ENCODE measurements at regions not wholly inside any gene's neighbourhood (a gene's known extent, or its start where the extent isn't known, plus 50 kb on each side); places are given as distances from the start of the nearest gene placed in this dataset.

- ATAC-seq (no peak), DNase-seq (no peak)
Observed at GRCh38 chr4:111666826-111667360, 478.4 kb upstream of the FAM241A start.

DNA sequence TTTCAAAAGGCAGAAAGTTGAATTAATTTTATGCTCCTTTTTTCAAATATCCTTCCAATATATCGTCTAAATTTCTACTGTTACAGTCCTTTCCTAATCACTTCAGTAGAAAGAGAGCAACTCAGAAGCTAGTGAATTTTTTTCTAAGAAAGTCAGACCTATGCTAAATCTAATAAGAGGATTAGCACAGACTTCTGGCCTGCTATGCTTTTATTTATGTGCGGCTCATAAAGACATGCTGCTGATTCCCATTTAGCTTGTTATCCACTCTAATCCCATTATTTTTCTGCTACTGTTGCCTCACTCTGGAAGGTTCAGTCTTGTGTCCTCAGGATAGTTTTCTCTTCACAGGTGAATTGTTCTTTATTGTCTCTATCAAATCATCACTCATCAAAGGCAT lies 473.5 kb upstream of the FAM241A start:
- ATAC-seq, result no peak

DNA sequence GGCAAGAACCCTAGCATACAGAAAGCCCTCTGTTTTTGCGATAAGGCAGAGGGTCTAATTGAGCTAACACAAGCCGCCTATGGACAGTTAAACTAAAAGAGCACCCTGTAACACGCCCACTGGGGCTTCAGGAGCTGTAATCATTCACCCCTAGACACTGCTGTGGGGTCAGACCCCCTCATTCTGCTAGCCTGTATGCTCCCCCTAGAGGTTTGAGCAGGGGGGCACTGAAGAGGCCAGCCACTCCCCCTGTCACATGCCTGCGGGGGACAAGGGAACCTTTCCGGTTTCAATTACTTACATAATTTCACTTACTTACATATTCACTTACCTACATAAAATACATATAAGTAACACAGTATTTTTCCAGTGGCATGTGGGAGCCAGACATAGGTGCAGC lies 469.5 kb upstream of the FAM241A start:
- DNase-seq, result no peak
- ATAC-seq, result no peak

More for the DNA sequence above, 473.5 kb upstream of the FAM241A start:
- no peak for DNase-seq

- DNase-seq (no peak), ATAC-seq (no peak)
Observed at GRCh38 chr4:111676533-111676932, 468.7 kb upstream of the FAM241A start.

DNA sequence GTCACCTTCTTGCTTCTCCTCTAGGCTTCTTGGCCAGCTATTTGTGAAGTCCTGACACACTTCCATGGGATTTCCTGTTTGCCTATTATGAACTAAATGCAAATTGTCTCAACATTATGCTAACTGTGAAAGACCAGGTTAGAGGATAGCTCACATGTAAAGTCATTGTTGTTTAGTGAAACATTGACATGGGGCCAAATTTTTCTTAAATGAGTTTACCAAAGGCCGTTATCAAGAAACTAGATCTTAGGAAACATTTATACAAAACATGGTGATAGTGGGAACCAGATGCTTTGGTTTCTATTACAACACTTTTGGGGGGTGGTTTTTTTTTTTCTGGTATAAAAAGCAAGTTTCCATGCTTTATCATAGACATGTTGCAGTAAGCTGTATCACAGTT lies 466.8 kb upstream of the FAM241A start:
- no peak for ATAC-seq

DNA sequence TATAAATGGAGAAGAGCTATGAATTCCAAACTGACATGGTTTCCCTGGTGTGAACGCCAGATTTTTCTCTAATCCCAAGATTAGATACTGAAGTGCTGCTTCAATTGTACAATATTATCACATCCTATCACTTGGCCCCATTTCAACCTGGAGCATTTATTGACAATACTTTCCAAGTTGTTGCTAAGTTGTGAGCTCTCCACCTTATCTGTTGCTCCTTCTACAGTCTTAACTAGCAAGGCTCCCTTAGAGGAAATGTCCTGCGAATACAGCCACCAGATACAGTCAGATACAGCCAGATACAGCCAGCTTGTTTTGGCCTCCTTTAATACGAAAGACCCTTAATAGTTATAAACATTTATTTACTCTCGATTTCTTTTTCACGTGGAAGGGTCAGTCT lies 466.3 kb upstream of the FAM241A start:
- DNase-seq (no peak), ATAC-seq (no peak)

More for the DNA sequence above, 466.8 kb upstream of the FAM241A start:
- no peak for DNase-seq

GRCh38 chr4:111681270-111681669 lies 464.0 kb upstream of the FAM241A start:
- ATAC-seq (no peak), DNase-seq (no peak)

GRCh38 chr4:111681751-111682150 lies 463.5 kb upstream of the FAM241A start:
- ATAC-seq (no peak), DNase-seq (no peak)

GRCh38 chr4:111685205-111685604 lies 460.0 kb upstream of the FAM241A start:
- no peak for DNase-seq
- ATAC-seq, result no peak

DNA sequence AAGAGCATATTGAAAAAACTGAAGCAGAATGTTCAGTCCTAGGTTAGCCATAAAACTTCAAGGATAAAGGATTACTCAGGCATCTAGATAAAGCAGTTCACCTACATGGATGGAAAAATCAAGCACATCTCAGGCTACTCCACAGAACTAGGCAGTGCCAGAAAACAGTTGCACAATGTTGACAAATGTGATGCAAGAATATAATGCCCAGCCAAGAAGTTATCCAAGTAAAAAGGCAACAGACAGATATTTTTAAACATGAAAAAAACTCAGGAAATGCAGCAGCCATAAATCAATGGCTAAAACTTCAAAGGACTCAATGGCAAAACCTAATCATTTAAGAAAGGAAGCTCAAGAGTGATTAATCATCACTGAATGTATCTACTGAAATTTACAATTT lies 456.0 kb upstream of the FAM241A start:
- DNase-seq, result no peak
- ATAC-seq, result no peak

DNA sequence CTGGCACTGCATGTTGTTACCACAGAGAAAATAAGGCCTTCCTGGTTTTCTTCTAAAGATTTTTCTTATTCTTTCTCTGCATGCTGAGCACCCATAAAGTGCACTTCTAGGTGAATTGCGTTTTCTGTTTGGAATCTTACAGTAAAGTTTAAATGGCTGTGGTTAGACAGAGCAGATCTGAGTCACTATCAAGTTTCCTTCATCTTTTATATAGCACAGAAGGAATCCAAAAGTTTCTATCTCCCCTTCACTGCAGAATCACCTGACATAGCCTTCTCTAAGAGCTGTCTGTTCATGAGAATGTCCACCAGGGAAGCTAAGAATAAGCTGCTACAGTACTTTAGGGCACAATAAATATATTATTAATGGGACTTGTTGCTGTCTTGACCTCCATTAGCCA lies 455.5 kb upstream of the FAM241A start:
- no peak for DNase-seq
- ATAC-seq, result no peak

DNA sequence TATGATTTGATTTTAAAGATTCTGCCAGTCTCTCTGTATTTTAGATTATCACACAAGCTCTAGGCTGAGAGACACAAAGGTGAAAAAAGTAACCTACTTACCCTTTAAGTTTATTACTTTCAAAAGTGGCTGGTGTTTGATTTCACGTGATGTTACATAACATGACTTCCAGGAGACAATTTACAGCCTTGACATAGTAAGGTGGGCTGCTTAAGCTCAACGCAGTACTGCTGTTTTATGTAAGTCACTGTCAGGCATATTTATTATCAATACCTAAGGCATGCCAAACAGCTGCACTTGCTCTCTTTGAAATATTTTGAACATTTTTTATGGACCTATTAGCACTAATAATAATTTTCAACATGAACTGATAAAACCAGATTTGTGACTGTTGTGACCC lies 451.5 kb upstream of the FAM241A start:
- ATAC-seq, result no peak
- DNase-seq, result no peak

- ATAC-seq (no peak), DNase-seq (no peak)
Observed at GRCh38 chr4:111695677-111696076, 449.6 kb upstream of the FAM241A start.

GRCh38 chr4:111696505-111696904 lies 448.7 kb upstream of the FAM241A start:
- no peak for DNase-seq

DNA sequence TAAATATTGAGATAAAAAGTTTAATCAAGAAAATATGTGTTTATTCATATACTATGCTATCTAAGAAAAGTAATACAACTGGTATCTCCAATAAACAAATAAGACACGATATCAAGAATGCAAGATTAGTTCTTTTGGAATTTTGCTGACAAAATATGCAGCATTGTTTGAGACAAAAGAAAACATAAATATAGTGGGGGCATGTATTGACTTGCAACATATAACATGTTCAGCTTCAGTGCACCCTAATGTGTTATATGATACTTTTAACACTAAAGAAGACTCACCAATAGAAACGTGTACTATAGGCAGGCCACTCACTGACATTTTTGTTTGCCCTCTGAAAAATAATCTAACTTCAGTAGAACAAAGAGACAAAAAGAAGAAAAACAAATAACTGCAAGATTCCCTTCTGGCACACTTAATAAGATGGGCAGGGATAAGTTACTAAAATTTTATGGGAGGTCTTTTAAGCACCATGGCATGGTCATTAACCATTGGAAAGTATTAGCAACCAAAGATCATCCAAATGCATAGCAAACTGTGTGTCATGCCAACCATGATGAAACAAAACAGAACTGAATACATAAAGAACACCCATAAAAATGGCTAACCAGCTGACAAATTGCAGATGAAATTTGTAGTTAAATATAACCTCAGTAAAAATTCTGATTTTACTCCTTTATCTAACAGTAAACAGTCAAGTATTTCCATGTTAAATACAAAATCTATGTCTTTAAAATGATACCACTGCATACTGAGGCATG lies 447.9 kb upstream of the FAM241A start:
- DNase-seq, result no peak
- no peak for ATAC-seq

More at GRCh38 chr4:111696505-111696904, 448.7 kb upstream of the FAM241A start:
- ATAC-seq, result no peak

- ATAC-seq (no peak), DNase-seq (no peak)
Observed at GRCh38 chr4:111698361-111698760, 446.9 kb upstream of the FAM241A start.

- ATAC-seq (no peak), DNase-seq (no peak)
Observed at GRCh38 chr4:111699165-111699564, 446.1 kb upstream of the FAM241A start.

DNA sequence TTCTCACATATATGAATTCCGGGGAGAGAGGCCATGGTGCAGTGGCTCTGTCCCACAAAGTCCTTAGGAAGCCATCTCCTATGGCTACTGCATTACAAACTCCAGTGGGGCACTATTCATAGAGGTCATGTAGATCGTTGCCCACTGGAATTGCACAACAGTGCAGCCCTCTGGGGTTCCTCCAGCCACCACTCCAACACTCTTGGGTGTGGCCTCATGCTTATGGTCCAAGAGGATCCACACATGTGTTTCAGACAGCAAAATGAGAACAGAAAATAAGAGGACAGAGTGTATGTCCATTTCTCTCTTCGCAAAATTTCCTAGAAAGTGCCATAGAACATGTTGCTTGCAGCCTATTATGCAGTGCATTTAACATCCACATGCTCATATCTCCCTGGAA lies 444.2 kb upstream of the FAM241A start:
- DNase-seq (no peak), ATAC-seq (no peak)

DNA sequence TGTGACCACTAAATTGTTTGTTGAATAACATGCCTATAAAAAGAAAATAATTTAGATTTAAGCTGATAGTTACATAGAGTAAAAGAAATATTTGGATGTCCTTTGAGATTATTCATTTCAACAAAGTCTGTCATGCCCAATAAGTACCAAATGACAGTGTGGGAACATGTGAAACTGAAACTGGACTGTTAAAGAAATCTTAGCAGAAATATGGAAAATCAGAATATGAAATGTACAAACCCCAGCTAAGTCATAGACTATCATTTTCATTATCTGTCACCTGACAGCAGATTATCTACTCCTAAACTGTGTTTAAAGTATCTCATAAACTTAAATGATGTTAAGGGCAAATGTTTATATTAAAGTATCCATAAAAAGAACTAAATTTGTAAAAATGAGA lies 437.8 kb upstream of the FAM241A start:
- ATAC-seq (no peak), DNase-seq (no peak)

GRCh38 chr4:111712093-111712677 lies 433.1 kb upstream of the FAM241A start:
- DNase-seq (no peak), ATAC-seq (no peak)

GRCh38 chr4:111713276-111713675 lies 432.0 kb upstream of the FAM241A start:
- DNase-seq (no peak), ATAC-seq (no peak)

- no peak for ATAC-seq
- DNase-seq, result no peak
Observed at GRCh38 chr4:111717921-111718320, 427.3 kb upstream of the FAM241A start.

GRCh38 chr4:111718763-111719559 lies 426.3 kb upstream of the FAM241A start:
- no peak for DNase-seq
- no peak for ATAC-seq
